SK-N-MC (cell line): ENCODE measurements at regions not wholly inside any gene's neighbourhood (a gene's known extent, or its start where the extent isn't known, plus 50 kb on each side); places are given as distances from the start of the nearest gene placed in this dataset.

ENCODE experiments used
- EZH2 ChIP-seq: fragments of 200-600 bp; sonication (generic); IDR thresholded peaks from one replicate; pipeline ENCODE4 v1.6.1; 2017; ENCODE audit warnings: antibody characterized with exemption
- FOXP2 ChIP-seq: optimal IDR thresholded peaks from 2 replicates; pipeline ENCODE3; 2011; ENCODE audit warnings: mild to moderate bottlenecking, moderate library complexity; ENCODE audit not compliant: insufficient read depth; ENCODE audit errors: extremely low read length, control extremely low read depth
- POLR2AphosphoS5 ChIP-seq: IDR thresholded peaks from 2 replicates; pipeline ENCODE4 v1.6.1; 2012; ENCODE audit warnings: mild to moderate bottlenecking, low read depth, low read length, borderline replicate concordance

- no peak for TF ChIP-seq POLR2AphosphoS5
- no peak for TF ChIP-seq EZH2
- TF ChIP-seq FOXP2, result no peak
These were observed 78.9 kb upstream of the PPP2R3B start for GRCh38 chrX:465418-466215.
